Esophagus (tissue), 2 donors: ENCODE measurements at regions not wholly inside any gene's neighbourhood (a gene's known extent, or its start where the extent isn't known, plus 50 kb on each side); places are given as distances from the start of the nearest gene placed in this dataset.

Experiments used
- H3K27ac ChIP-seq, 2 donors: one replicate each; pipeline ENCODE4 v1.5.1; 2013; ENCODE audit warnings: low read depth in 2 of 2, mild to moderate bottlenecking in 2 of 2, inconsistent platforms in 1 of 2, low read length in 1 of 2, moderate library complexity in 1 of 2
- H3K27me3 ChIP-seq, 2 donors: one replicate each; pipeline ENCODE4 v1.6.1; 2013; ENCODE audit warnings: low read length in 2 of 2, control low read depth in 1 of 2, mild to moderate bottlenecking in 1 of 2; ENCODE audit not compliant: insufficient read depth in 2 of 2, control insufficient read depth in 1 of 2
- H3K36me3 ChIP-seq, 2 donors: one replicate each; pipeline ENCODE4 v1.6.1; 2013; ENCODE audit warnings: low read length in 1 of 2; ENCODE audit not compliant: control insufficient read depth in 2 of 2, insufficient read depth in 2 of 2
- H3K4me1 ChIP-seq, 2 donors: one replicate each; pipeline ENCODE4 v1.6.1; 2013; ENCODE audit warnings: low read length in 1 of 2; ENCODE audit not compliant: control insufficient read depth in 2 of 2, insufficient read depth in 2 of 2
- H3K4me3 ChIP-seq, 2 donors: one replicate each; pipeline ENCODE4 v1.5.1; 2013; ENCODE audit warnings: low read length in 2 of 2, mild to moderate bottlenecking in 2 of 2, low read depth in 1 of 2, moderate library complexity in 1 of 2
- H3K9me3 ChIP-seq, 2 donors: one replicate each; pipeline ENCODE4 v1.6.1; 2013; ENCODE audit warnings: mild to moderate bottlenecking in 2 of 2, low read depth in 1 of 2, low read length in 1 of 2, moderate library complexity in 1 of 2; ENCODE audit not compliant: control insufficient read depth in 2 of 2, insufficient read depth in 1 of 2
- WGBS, 2 donors: extraction: QIAGEN DNeasy Blood & Tissue Kit; methylation state at CpG; one replicate each; pipeline ENCODE4 v1.1.7; 2013; 5-methylcytosine and 5-hydroxymethylcytosine counted together
- donor health status: healthy with polysubstance abuse.
- donor health status: Bipolar disorder and iron deficiency.

- 68 to 72% methylated on average over 4 of the region's 4 CpGs for WGBS, 2 donors
- no peaks in the 10 kb centered on the region for H3K27me3 ChIP-seq
- no peaks in the 10 kb centered on the region for H3K36me3 ChIP-seq
- H3K27ac ChIP-seq: peak overlapping the region in 1 of 2 donors; percentile 8
- H3K9me3 ChIP-seq: no peaks in the 10 kb centered on the region
- H3K4me1 ChIP-seq: no peaks in the 10 kb centered on the region
- H3K4me3 ChIP-seq: no peak overlapping the region
These were observed 148.9 kb downstream of the RNF152 start for GRCh38 chr18:61743775-61744531.

GRCh38 chr18:61742565-61743429, 150.0 kb downstream of the RNF152 start:
- Histone ChIP-seq H3K4me3 (no peak overlapping the region), H3K27me3 (no peaks in the 10 kb centered on the region), H3K4me1 (no peaks in the 10 kb centered on the region), H3K36me3 (no peaks in the 10 kb centered on the region), H3K27ac (peak overlapping the region in 1 of 2 donors; percentile 6), H3K9me3 (no peaks in the 10 kb centered on the region)
- 72 to 77% methylated on average over 8 of the region's 8 CpGs for WGBS, 2 donors

- no peaks in the 10 kb centered on the region for H3K36me3 ChIP-seq
- peaks cover 0 to 2% of the 10 kb centered on the region in 2 donors for H3K9me3 ChIP-seq
- WGBS, 2 donors: 63 to 74% methylated on average over 6 of the region's 6 CpGs
- no peak overlapping the region for H3K27ac ChIP-seq
- H3K4me1 ChIP-seq: no peaks in the 10 kb centered on the region
- H3K4me3 ChIP-seq: no peak overlapping the region
- H3K27me3 ChIP-seq: no peaks in the 10 kb centered on the region
These were observed 150.8 kb downstream of the RNF152 start for GRCh38 chr18:61741881-61742454.

- Histone ChIP-seq H3K36me3 (no peaks in the 10 kb centered on the region), H3K4me1 (no peaks in the 10 kb centered on the region), H3K9me3 (peaks cover 0 to 2% of the 10 kb centered on the region in 2 donors), H3K4me3 (no peak overlapping the region), H3K27ac (peak overlapping the region in 1 of 2 donors; percentile 67), H3K27me3 (no peaks in the 10 kb centered on the region)
- 71 to 78% methylated on average over 3 of the region's 3 CpGs for WGBS, 2 donors
These were observed 154.3 kb downstream of the RNF152 start for GRCh38 chr18:61738488-61738887.

GRCh38 chr18:61738042-61738441, 154.8 kb downstream of the RNF152 start:
- H3K36me3 ChIP-seq: no peaks in the 10 kb centered on the region
- peak overlapping the region in 1 of 2 donors; percentile 8 for H3K27ac ChIP-seq
- peaks cover 0 to 2% of the 10 kb centered on the region in 2 donors for H3K9me3 ChIP-seq
- H3K4me3 ChIP-seq: no peak overlapping the region
- 64 to 88% methylated on average over 1 of the region's 1 CpG for WGBS, 2 donors
- no peaks in the 10 kb centered on the region for H3K27me3 ChIP-seq
- no peaks in the 10 kb centered on the region for H3K4me1 ChIP-seq

GRCh38 chr18:61736133-61736532, 156.7 kb downstream of the RNF152 start:
- peaks cover 0 to 3% of the 10 kb centered on the region in 2 donors for H3K4me1 ChIP-seq
- no peak overlapping the region for H3K4me3 ChIP-seq
- 67 to 93% methylated on average over 4 of the region's 4 CpGs for WGBS, 2 donors
- no peaks in the 10 kb centered on the region for H3K36me3 ChIP-seq
- no peak overlapping the region for H3K27ac ChIP-seq
- peaks cover 0 to 2% of the 10 kb centered on the region in 2 donors for H3K9me3 ChIP-seq
- H3K27me3 ChIP-seq: no peaks in the 10 kb centered on the region

GRCh38 chr18:61735564-61736102, 157.2 kb downstream of the RNF152 start:
- Histone ChIP-seq H3K36me3 (no peaks in the 10 kb centered on the region), H3K9me3 (peaks cover 0 to 2% of the 10 kb centered on the region in 2 donors), H3K4me1 (peaks cover 0 to 3% of the 10 kb centered on the region in 2 donors), H3K4me3 (no peak overlapping the region), H3K27ac (no peak overlapping the region), H3K27me3 (no peaks in the 10 kb centered on the region)
- WGBS, 2 donors: 48 to 67% methylated on average over 5 of the region's 5 CpGs

GRCh38 chr18:61734396-61734795, 158.4 kb downstream of the RNF152 start:
- Histone ChIP-seq H3K4me1 (peaks cover 0 to 3% of the 10 kb centered on the region in 2 donors), H3K36me3 (no peaks in the 10 kb centered on the region), H3K4me3 (no peak overlapping the region), H3K27me3 (no peaks in the 10 kb centered on the region), H3K27ac (peak overlapping the region in 1 of 2 donors; percentile 56), H3K9me3 (peaks cover 0 to 2% of the 10 kb centered on the region in 2 donors)
- WGBS, 2 donors: 55 to 64% methylated on average over 3 of the region's 3 CpGs

GRCh38 chr18:61732854-61733253, 160.0 kb downstream of the RNF152 start:
- 79 to 81% methylated on average over 4 of the region's 4 CpGs for WGBS, 2 donors
- H3K27ac ChIP-seq: peak overlapping the region; percentile 24 to 39
- H3K27me3 ChIP-seq: no peaks in the 10 kb centered on the region

More at GRCh38 chr18:61732854-61733253, 160.0 kb downstream of the RNF152 start:
- H3K9me3 ChIP-seq: peaks cover 0 to 2% of the 10 kb centered on the region in 2 donors
- H3K4me3 ChIP-seq: no peak overlapping the region
- peaks cover 0 to 3% of the 10 kb centered on the region in 2 donors for H3K4me1 ChIP-seq
- H3K36me3 ChIP-seq: no peaks in the 10 kb centered on the region
